Activated CD4-positive, alpha-beta T cell treated with anti-CD3 and anti-CD28 coated beads, Interleukin-2, amount 50 U/mL, for 48 hours (primary cell): ENCODE measurements at regions not wholly inside any gene's neighbourhood (a gene's known extent, or its start where the extent isn't known, plus 50 kb on each side); places are given as distances from the start of the nearest gene placed in this dataset.
"Not testable (repeated sequence)": the region's sequence is repeated elsewhere in the genome, so short reads cannot be mapped to it uniquely, and the experiment has no call there.

Experiments used
- DNase-seq, 2 experiments: peaks; one replicate each; pipeline ENCODE4 v3.0.0-alpha.2; 2020

DNA sequence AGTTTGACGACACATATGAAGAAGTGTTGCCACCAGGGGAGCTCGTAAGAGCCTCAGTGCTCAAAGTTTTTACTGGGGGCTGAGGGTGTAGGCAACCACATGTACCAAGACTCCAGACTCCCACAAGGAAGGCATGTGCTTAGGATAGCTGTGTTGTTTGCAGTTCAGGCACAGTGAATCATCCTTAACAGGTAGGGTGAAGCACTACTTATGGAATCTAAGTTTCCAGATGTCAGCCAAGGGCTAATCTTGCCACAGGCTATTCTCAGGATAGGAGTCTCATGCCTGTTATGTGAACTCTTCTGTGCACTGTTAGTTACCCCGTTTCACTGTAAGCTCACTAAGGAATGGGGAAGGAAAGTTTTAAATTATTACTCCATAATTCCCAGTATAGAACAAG, 202.6 kb downstream of the TMA16 start:
- no peak for DNase-seq

GRCh38 chr4:163700383-163700782, 205.9 kb downstream of the TMA16 start:
- not testable (repeated sequence) for DNase-seq

DNA sequence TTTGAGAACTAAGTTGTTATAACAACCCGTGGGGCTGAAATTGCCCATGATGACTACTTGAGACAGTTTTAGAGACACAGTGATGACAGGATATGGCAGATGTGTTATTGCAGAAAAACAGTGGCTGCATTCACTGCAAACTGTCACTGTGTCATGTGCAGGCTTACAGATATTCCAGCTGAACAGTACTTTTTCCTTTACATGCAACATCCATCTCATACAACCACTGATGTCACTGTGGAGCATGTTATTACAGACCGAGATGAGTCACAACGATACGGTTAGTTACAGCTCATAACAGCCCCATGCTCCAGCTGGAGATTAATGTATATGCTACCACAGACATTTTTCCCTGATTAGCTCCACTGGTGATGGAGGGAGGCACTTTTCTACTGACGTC, 207.4 kb downstream of the TMA16 start:
- no peak for DNase-seq

- no peak for DNase-seq
Observed at GRCh38 chr4:163702736-163703135, 208.2 kb downstream of the TMA16 start.

- no peak for DNase-seq
Observed at GRCh38 chr4:163703251-163703650, 208.8 kb downstream of the TMA16 start.

DNA sequence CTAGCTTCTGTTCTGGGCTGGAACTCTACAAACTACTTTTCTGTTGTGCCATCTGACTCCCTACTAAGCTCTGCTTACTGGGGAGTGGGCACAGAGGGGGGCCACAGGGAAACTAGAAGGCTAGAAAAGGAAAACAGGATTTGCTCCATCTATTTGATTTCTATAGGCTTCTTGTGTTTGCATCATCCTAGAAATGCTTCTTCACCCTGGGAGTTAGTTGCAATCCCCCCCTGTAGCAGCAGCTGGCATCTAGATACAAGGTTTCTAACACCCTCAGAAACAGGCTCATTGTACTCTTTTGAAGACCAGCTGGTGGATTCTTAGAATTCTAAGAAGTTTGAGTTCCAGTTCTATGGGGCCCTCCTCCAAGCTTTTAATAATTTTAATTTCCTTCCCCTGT, 213.4 kb downstream of the TMA16 start:
- DNase-seq: no peak

DNA sequence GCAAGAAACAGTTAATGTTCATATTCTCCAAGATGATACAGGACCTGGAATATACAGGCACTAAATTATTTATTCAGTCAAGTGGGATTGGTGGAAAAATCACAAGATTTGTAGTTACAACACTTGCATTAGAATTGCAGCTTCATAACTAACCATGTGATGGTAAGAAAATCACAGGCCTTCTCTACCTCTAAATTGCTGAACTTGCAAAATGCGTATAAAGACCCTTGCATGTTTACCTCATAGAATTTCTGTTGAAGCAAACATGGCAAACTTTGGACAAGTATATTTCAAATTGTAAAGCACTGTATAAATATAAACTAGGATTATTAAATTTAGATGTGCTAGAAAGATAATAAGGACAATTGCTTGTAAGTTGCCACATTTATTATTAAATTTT, 215.1 kb downstream of the TMA16 start:
- no peak for DNase-seq

DNA sequence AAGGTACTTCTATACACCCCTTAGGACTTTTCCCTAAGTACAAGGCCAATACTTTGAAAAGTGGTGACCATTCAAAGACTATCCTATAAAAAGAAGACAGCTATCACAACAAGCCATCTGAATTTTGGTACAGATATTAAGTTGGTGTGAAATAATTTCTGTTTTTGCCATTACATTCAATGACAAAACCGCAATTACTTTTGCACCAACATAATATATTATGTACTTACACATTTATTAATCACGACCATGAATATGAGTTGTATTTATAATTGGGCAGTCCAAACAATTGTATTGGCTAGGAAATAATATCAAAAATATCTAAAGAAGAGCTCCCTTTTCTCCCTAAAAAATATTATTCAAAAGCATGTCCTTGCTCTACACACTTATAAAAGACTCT, 215.7 kb downstream of the TMA16 start:
- DNase-seq: no peak

DNA sequence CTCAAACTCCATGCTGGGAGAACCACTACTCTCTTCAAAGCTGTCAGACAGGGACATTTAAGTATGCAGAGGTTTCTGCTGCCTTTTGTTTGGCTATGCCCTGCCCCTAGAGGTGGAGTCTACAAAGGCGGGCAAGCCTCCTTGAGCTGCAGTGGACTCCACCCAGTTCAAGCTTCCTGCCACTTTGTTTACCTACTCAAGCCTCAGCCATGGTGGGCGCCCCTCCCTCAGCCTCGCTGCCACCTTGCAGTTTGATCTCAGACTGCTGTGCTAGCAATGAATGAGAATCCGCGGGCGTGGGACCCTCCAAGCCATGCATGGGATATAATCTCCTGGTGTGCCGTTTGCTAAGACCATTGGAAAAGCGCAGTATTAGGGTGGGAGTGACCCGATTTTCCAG, 230.0 kb downstream of the TMA16 start:
- DNase-seq: not testable (repeated sequence)

- DNase-seq: no peak
Observed at GRCh38 chr4:163726641-163727040, 232.2 kb downstream of the TMA16 start.

DNA sequence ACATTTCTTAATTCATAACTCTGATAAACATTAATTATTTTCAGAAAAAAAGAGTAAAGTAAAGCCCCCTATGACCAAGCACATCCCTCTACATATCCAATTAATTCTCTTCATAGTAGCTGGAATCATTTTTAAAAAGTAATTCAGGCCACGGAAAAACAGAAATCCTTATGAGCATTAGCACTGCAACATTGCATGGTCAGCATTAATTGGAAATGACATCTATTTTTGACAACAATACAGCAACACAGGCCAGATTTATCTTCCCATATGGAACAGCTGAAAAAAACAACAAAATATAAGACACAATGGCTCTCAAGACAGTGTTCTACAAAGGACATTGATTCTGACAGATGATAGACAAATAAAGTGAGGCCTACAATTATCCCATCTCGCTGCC, 236.6 kb downstream of the TMA16 start:
- DNase-seq: no peak

GRCh38 chr4:163732473-163732872, 238.0 kb downstream of the TMA16 start:
- DNase-seq: no peak

DNA sequence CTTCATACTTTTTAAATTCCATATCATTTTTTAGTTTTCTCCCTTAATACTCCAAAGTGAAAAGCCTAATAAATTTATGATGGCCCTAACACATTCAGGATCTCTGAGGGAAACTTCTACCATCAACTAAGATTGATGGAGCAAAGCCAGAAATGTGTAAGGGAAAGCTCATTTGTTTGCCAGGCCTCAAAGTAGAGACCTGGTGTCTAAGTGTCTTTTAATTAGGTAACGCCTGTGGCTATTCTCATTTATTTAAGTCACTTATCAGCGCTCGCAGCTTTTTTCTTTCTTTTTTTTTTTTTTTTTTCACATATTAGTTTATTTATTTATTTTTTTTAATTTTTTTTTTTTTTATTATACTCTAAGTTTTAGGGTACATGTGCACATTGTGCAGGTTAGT, 242.4 kb downstream of the TMA16 start:
- DNase-seq: no peak

- not testable (repeated sequence) for DNase-seq
Observed at GRCh38 chr4:163737846-163738245, 243.4 kb downstream of the TMA16 start.

DNA sequence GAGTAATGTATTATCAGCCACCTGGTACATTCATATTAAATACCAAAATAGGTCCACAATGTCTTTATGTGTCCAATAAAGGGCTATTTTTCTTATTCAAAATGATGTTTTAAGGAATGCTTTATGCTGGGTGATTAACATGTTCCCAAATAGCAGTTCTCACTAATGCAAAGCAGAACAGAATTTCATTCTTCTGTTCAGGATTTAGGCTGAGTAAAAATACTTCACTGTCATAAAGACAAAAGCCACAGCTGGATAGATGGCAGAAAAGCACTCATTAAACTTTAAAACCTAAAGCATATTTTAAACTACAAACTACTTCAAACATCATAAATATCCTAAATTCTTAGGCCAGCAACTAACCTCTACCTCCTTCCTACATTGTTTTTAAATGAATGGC, 244.0 kb downstream of the TMA16 start:
- DNase-seq: no peak

GRCh38 chr4:163744861-163745260, 250.4 kb downstream of the TMA16 start:
- DNase-seq: no peak

DNA sequence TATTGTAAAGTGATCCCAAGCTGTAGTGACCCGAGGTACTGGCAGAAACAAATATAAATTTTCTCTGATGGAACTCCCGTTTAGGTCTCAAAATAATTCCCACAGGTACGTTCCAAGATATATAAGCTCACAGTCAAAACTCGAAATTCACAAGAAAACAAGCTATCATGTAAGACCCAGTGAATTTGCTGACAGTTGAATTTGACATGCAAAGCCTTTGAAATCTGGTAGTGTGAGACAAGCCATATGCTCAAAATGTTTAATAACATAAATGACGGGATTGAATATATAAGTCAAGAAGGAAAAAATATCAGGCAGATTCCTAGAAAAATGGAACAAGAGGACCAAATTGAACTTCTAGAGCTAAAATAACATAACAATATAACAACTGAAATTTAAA, 252.8 kb downstream of the TMA16 start:
- no peak for DNase-seq

DNA sequence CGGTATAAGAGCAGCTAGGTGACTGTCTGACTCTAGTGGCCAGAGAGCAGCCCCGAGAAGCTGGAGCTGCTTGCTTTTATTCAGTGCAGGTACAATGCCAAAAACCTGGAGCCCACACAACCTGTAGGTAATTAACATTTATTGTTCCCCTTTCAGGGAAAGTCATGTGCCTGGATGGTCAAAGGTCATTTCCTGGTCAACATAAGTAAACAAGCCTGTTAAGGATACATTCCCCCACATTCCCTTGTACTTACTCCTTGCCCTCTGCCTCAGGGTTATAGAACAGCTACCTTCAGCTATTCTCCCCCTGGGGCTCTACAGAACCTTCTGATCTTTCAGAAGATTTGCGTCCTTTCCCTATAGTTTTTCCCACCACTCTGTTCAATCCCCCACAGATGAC, 253.4 kb downstream of the TMA16 start:
- no peak for DNase-seq

DNA sequence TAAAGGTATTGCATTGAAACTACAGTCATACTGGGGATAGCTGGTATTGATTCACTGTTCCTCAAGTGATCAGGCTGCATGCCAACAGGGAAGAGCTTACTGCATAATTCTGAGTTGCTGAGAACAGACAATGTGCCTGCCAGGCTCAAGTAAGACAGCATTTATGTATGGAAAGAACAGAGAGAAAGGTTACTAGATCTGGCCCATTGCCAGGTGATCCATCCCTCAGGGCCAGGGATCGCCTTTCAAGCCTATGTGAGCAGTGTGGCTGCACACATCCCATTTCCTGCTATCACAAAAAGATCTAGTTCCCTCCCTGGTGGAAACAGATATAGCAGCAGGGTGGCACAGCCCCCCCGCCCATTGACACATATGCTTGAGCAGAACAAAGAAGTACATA, 254.0 kb downstream of the TMA16 start:
- DNase-seq: no peak

GRCh38 chr4:163755013-163755412, 260.5 kb downstream of the TMA16 start:
- DNase-seq: no peak

GRCh38 chr4:163757219-163757618, 262.7 kb downstream of the TMA16 start:
- DNase-seq: no peak

DNA sequence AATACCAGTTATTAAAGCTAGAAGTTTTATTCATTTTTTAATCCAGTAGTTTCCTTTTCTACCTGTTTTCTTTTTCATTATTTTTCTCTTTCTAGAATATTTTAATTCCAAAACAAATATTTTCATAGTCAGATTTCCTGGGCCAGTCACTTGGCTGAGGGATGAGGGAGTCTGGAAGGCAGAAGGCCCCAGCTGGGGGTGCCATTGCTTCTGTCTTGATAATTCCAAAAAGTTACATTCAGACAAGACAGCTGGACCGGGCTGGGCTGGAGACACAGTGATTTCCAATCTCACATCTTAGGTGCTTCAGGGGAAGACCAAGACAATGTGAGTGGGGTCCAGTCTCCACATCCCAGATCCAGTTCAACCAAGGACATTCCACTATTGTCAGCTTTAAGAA, 263.5 kb downstream of the TMA16 start:
- no peak for DNase-seq

DNA sequence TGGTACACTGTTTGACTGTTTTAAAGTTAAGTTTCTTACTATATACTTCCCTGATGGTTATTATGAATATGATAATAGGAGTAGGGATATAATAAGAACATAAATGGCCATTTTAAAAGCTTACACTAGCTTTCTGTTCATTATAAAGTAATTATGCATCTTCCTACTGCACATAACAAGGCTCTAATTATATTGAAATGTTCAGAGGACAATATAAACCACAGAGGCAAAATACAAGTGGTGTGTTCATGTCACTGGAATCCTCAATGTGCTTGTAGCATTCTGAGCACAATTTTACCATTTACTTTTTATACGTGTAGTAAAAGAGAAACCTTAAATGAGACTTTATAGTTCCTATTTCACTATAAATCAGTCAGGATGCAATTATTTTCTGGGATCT, 268.3 kb downstream of the TMA16 start:
- DNase-seq: no peak

- no peak for DNase-seq
Observed at GRCh38 chr4:163764569-163764968, 270.1 kb downstream of the TMA16 start.

DNA sequence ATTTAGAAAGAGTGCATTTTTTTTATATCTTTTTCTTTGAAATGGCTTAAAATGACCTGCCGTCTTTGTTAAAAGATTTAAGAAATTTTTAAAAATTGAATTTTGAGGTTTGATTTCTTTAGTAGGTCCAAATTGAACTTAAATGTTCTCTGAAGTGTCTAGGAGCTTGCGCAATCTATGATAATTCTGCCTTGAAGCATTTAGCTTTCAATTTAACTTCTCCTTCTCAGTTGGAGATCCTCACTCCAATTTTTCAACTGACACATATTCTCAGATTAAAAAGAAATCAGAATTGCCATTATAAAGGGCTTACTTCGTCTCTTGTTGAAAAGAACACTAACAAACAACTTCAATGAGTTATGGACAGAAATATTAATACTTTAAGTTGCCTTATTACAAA, 273.5 kb downstream of the TMA16 start:
- no peak for DNase-seq

GRCh38 chr4:163772238-163772637, 277.7 kb downstream of the TMA16 start:
- no peak for DNase-seq
